ENCODE measurements at regions not wholly inside any gene's neighbourhood (a gene's known extent, or its start where the extent isn't known, plus 50 kb on each side); places are given as distances from the start of the nearest gene placed in this dataset.
A peak's percentile ranks its signal among the peaks of the same experiment; 100 is the strongest.

- Histone ChIP-seq H3K27me3 (no peaks in the 10 kb centered on the region), H3K9me3 (peaks cover 0 to 20% (median 7%) of the 10 kb centered on the region in 11 donors), H3K4me3 (no peak overlapping the region), H3K36me3 (no peaks in the 10 kb centered on the region), H3K4me1 (peaks cover 0 to 5% (median 0%) of the 10 kb centered on the region in 9 donors), H3K27ac (no peak overlapping the region)
- DNase-seq: no peak
- intact Hi-C loops (cut with DNase I): no loop called here
- no peak for ATAC-seq
- no peak for TF ChIP-seq CTCF (IDR thresholded peaks at IDR 0.05)
- WGBS, 2 donors: 82 to 88% methylated on average over 1 of the region's 1 CpG
Observed at GRCh38 chr6:133802861-133803260, 86.1 kb upstream of the TCF21 start.

- H3K27ac ChIP-seq: peak overlapping the region in 1 of 10 donors; percentile 24
- DNase-seq (peak in 1 of 2 donors; percentile 12), ATAC-seq (peak; percentile 53 to 87 (median 70))
- intact Hi-C loops (cut with DNase I): loop anchor here in 1 of 10 donors (2.0 kb wide), 1 partner anchor 77 kb away; no protein-coding TSS in a partner anchor
- H3K4me3 ChIP-seq: no peak overlapping the region
- no peaks in the 10 kb centered on the region for H3K27me3 ChIP-seq
- no peaks in the 10 kb centered on the region for H3K36me3 ChIP-seq
- no peak for TF ChIP-seq CTCF (IDR thresholded peaks at IDR 0.05)
- 56 to 62% methylated on average over 1 of the region's 1 CpG for WGBS, 2 donors
- peaks cover 0 to 5% (median 0%) of the 10 kb centered on the region in 9 donors for H3K4me1 ChIP-seq
- H3K9me3 ChIP-seq: peaks cover 0 to 8% (median 0%) of the 10 kb centered on the region in 11 donors
Observed at GRCh38 chr6:133804265-133804664, 84.6 kb upstream of the TCF21 start.

GRCh38 chr6:133805876-133806275 is 83.0 kb upstream of the TCF21 start:
- intact Hi-C loops (cut with DNase I): loop anchor here in 1 of 10 donors (2.0 kb wide), 1 partner anchor 75 kb away; no protein-coding TSS in a partner anchor
- Histone ChIP-seq H3K36me3 (no peaks in the 10 kb centered on the region), H3K9me3 (peaks cover 0 to 12% (median 0%) of the 10 kb centered on the region in 11 donors), H3K27me3 (no peaks in the 10 kb centered on the region), H3K27ac (no peak overlapping the region), H3K4me1 (peaks cover 0 to 5% (median 0%) of the 10 kb centered on the region in 9 donors), H3K4me3 (no peak overlapping the region)
- DNase-seq (no peak), ATAC-seq (peak in 2 of 8 donors; percentile 50 to 80)
- TF ChIP-seq CTCF (IDR thresholded peaks at IDR 0.05): no peak
- 52 to 56% methylated on average over 2 of the region's 2 CpGs for WGBS, 2 donors

GRCh38 chr6:133806382-133807140 is 82.4 kb upstream of the TCF21 start:
- DNase-seq (no peak), ATAC-seq (peak in 1 of 8 donors; percentile 77)
- no peaks in the 10 kb centered on the region for H3K27me3 ChIP-seq
- no peak overlapping the region for H3K4me3 ChIP-seq
- peaks cover 0 to 5% (median 0%) of the 10 kb centered on the region in 9 donors for H3K4me1 ChIP-seq
- peaks cover 0 to 14% (median 0%) of the 10 kb centered on the region in 11 donors for H3K9me3 ChIP-seq
- H3K27ac ChIP-seq: no peak overlapping the region
- 49 to 67% methylated on average over 1 of the region's 1 CpG for WGBS, 2 donors
- no peak for TF ChIP-seq CTCF (IDR thresholded peaks at IDR 0.05)
- H3K36me3 ChIP-seq: no peaks in the 10 kb centered on the region
- intact Hi-C loops (cut with DNase I): no loop called here
